H9 (cell line): ENCODE measurements at regions not wholly inside any gene's neighbourhood (a gene's known extent, or its start where the extent isn't known, plus 50 kb on each side); places are given as distances from the start of the nearest gene placed in this dataset.
A peak's percentile ranks its signal among the peaks of the same experiment; 100 is the strongest.

ENCODE experiments used
- DNase-seq: peaks from one replicate; pipeline ENCODE4 v3.0.0-alpha.2; 2017
- H2AFZ ChIP-seq: one replicate; pipeline ENCODE4 v1.6.1; 2013; ENCODE audit warnings: mild to moderate bottlenecking, low read length, control low read depth, moderate library complexity
- H2AK5ac ChIP-seq: 2 replicates; pipeline ENCODE4 v1.6.1; 2013; ENCODE audit warnings: low read length, control low read depth, mixed read lengths; ENCODE audit not compliant: insufficient read length
- H2BK120ac ChIP-seq: one replicate; pipeline ENCODE4 v1.6.1; 2013; ENCODE audit warnings: low read depth, mild to moderate bottlenecking, low read length, control low read depth, inconsistent platforms; ENCODE audit not compliant: poor library complexity, severe bottlenecking
- H2BK12ac ChIP-seq: 2 replicates; pipeline ENCODE4 v1.6.1; 2013; ENCODE audit warnings: low read length, control low read depth, mixed read lengths, low read depth; ENCODE audit not compliant: insufficient read length
- H2BK15ac ChIP-seq: 2 replicates; pipeline ENCODE4 v1.6.1; 2013; ENCODE audit warnings: low read depth, low read length, control low read depth
- H2BK20ac ChIP-seq: one replicate; pipeline ENCODE4 v1.6.1; 2013; ENCODE audit warnings: low read depth, mild to moderate bottlenecking, low read length, control low read depth, inconsistent platforms; ENCODE audit not compliant: poor library complexity, severe bottlenecking
- H2BK5ac ChIP-seq: 2 replicates; pipeline ENCODE4 v1.6.1; 2013; ENCODE audit warnings: low read length, control low read depth, mixed read lengths; ENCODE audit not compliant: insufficient read length
- H3K14ac ChIP-seq: 2 replicates; pipeline ENCODE4 v1.6.1; 2013; ENCODE audit warnings: low read length, control low read depth; ENCODE audit not compliant: insufficient read depth
- H3K18ac ChIP-seq: 2 replicates; pipeline ENCODE4 v1.6.1; 2013; ENCODE audit warnings: low read depth, mild to moderate bottlenecking, mixed read lengths, low read length, control low read depth; ENCODE audit not compliant: insufficient read length
- H3K23ac ChIP-seq: 2 replicates; pipeline ENCODE4 v1.6.1; 2013; ENCODE audit warnings: low read length, control low read depth, mixed read lengths, low read depth; ENCODE audit not compliant: insufficient read length
- H3K23me2 ChIP-seq: 2 replicates; pipeline ENCODE4 v1.6.1; 2013; ENCODE audit warnings: low read depth, mild to moderate bottlenecking, mixed read lengths, low read length, control low read depth; ENCODE audit not compliant: insufficient read length, poor library complexity, severe bottlenecking
- H3K27ac ChIP-seq: 2 replicates; pipeline ENCODE4 v1.5.1; 2013; ENCODE audit warnings: low read length, control low read depth, mixed read lengths, low read depth; ENCODE audit not compliant: insufficient read length
- H3K27me3 ChIP-seq: 2 replicates; pipeline ENCODE4 v1.6.1; 2013; ENCODE audit warnings: low read length, control low read depth, inconsistent platforms; ENCODE audit not compliant: insufficient read depth
- H3K4ac ChIP-seq: 2 replicates; pipeline ENCODE4 v1.6.1; 2013; ENCODE audit warnings: low read depth, mild to moderate bottlenecking, control low read depth, inconsistent platforms, low read length, moderate library complexity
- H3K4me1 ChIP-seq: 2 replicates; pipeline ENCODE4 v1.6.1; 2013; ENCODE audit warnings: low read length, control low read depth, inconsistent platforms; ENCODE audit not compliant: insufficient read depth
- H3K4me2 ChIP-seq: 2 replicates; pipeline ENCODE4 v1.6.1; 2013; ENCODE audit warnings: low read length, control low read depth, mixed read lengths; ENCODE audit not compliant: insufficient read length, insufficient read depth
- H3K56ac ChIP-seq: 2 replicates; pipeline ENCODE4 v1.6.1; 2013; ENCODE audit warnings: low read depth, mild to moderate bottlenecking, mixed read lengths, low read length, control low read depth; ENCODE audit not compliant: insufficient read length
- H3K79me1 ChIP-seq: 2 replicates; pipeline ENCODE4 v1.6.1; 2013; ENCODE audit warnings: low read depth, mild to moderate bottlenecking, moderate library complexity, low read length, control low read depth, inconsistent platforms; ENCODE audit not compliant: insufficient read depth, poor library complexity, severe bottlenecking
- H3K79me2 ChIP-seq: 2 replicates; pipeline ENCODE4 v1.6.1; 2013; ENCODE audit warnings: low read length, control low read depth, inconsistent platforms; ENCODE audit not compliant: insufficient read depth
- H3K9ac ChIP-seq: 2 replicates; pipeline ENCODE4 v1.6.1; 2013; ENCODE audit warnings: low read length, control low read depth, mixed read lengths; ENCODE audit not compliant: insufficient read length; ENCODE audit errors: extremely low read depth
- H3K9me3 ChIP-seq: one replicate; pipeline ENCODE4 v1.6.1; 2013; ENCODE audit warnings: low read depth, low read length, inconsistent platforms; ENCODE audit not compliant: control insufficient read depth
- H3T11ph ChIP-seq: one replicate; pipeline ENCODE4 v1.6.1; 2013; ENCODE audit warnings: mild to moderate bottlenecking, low read length, control low read depth, inconsistent platforms
- H4K20me1 ChIP-seq: one replicate; pipeline ENCODE4 v1.6.1; 2013; ENCODE audit not compliant: control insufficient read depth, insufficient read length, insufficient read depth
- H4K5ac ChIP-seq: 2 replicates; pipeline ENCODE4 v1.6.1; 2013; ENCODE audit warnings: low read depth, mild to moderate bottlenecking, mixed read lengths, low read length, control low read depth; ENCODE audit not compliant: insufficient read length
- H4K8ac ChIP-seq: replicated peaks from 2 replicates; pipeline ENCODE4 v1.6.1; 2013; ENCODE audit warnings: low read length, control low read depth, mixed read lengths, low read depth; ENCODE audit not compliant: insufficient read length
- H4K91ac ChIP-seq: 2 replicates; pipeline ENCODE4 v1.6.1; 2013; ENCODE audit warnings: low read depth, mild to moderate bottlenecking, moderate library complexity, mixed read lengths, low read length, control low read depth; ENCODE audit not compliant: insufficient read length
- H3K27ac Mint-ChIP-seq, 3 experiments: 2 replicates in 2 of 3; 3 replicates in 1 of 3; pipeline ENCODE4 v1.8.0; 2020 to 2021; ENCODE audit warnings: mixed read lengths in 3 of 3, mild to moderate bottlenecking in 1 of 3, moderate library complexity in 1 of 3
- H3K27me3 Mint-ChIP-seq: 2 replicates; pipeline ENCODE4 v1.8.0; 2021; ENCODE audit warnings: low read depth, mild to moderate bottlenecking, moderate library complexity, mixed read lengths
- H3K36me3 Mint-ChIP-seq, 3 experiments: 2 replicates in 2 of 3; 3 replicates in 1 of 3; pipeline ENCODE4 v1.8.0; 2020 to 2021; ENCODE audit warnings: low read depth in 3 of 3, mixed read lengths in 3 of 3; ENCODE audit not compliant: insufficient read depth in 1 of 3
- H3K4me1 Mint-ChIP-seq, 2 experiments: 2 replicates each; pipeline ENCODE4 v1.8.0; 2020; ENCODE audit warnings: mixed read lengths in 2 of 2
- H3K4me3 Mint-ChIP-seq, 2 experiments: 2 replicates in 1 of 2; 3 replicates in 1 of 2; pipeline ENCODE4 v1.8.0; 2020 to 2021; ENCODE audit warnings: mild to moderate bottlenecking in 2 of 2, mixed read lengths in 2 of 2, moderate library complexity in 1 of 2
- H3K9me3 Mint-ChIP-seq, 2 experiments: 2 replicates in 1 of 2; 3 replicates in 1 of 2; pipeline ENCODE4 v1.8.0; 2020; ENCODE audit warnings: mild to moderate bottlenecking in 2 of 2, mixed read lengths in 2 of 2, moderate library complexity in 1 of 2
- CTCF ChIP-seq: fragments of 200-600 bp; sonication (generic); conservative IDR thresholded peaks from 3 replicates; pipeline ENCODE4 v1.8.0; 2021; ENCODE audit warnings: antibody characterized with exemption, mild to moderate bottlenecking
- WGBS: extraction: QIAGEN DNeasy Blood & Tissue Kit; methylation state at CpG from one replicate; pipeline ENCODE4 v1.1.7; 2013; ENCODE audit warnings: missing lambda C conversion rate, low lambda C conversion rate, mixed read lengths; ENCODE audit not compliant: insufficient read length; ENCODE audit errors: extremely low coverage; 5-methylcytosine and 5-hydroxymethylcytosine counted together

- H3K4me2 ChIP-seq, result no peak overlapping the region
- no peak for TF ChIP-seq CTCF
- H2AFZ ChIP-seq, result no peak overlapping the region
- H3K23me2 ChIP-seq, result no peaks in the 10 kb centered on the region
- no peak overlapping the region for H4K8ac ChIP-seq
- H4K20me1 ChIP-seq, result no peaks in the 10 kb centered on the region
- Mint-ChIP-seq H3K4me1 (peaks cover 64 to 73% of the 10 kb centered on the region in 2 experiments), H3K4me3 (peak overlapping the region; percentile 3 to 9; a peak in 3 of 5 replicates), H3K27me3 (peaks cover 4% of the 10 kb centered on the region; the same call in 1 of the 2 replicates), H3K27ac (peak overlapping the region; percentile 5 to 93 (median 30); a peak in 2 of 7 replicates), H3K36me3 (no peaks in the 10 kb centered on the region; a peak in 1 of 7 replicates), H3K9me3 (peaks cover 0 to under 1% of the 10 kb centered on the region in 2 experiments; a peak in 2 of 5 replicates)
- no peaks in the 10 kb centered on the region for H3K79me1 ChIP-seq
- H3K27me3 ChIP-seq, result no peaks in the 10 kb centered on the region
- no peak overlapping the region for H2BK15ac ChIP-seq
- no peak overlapping the region for H2BK120ac ChIP-seq
- H2BK20ac ChIP-seq, result no peak overlapping the region
- H3K23ac ChIP-seq, result no peak overlapping the region
- H3K9ac ChIP-seq, result no peak overlapping the region
- no peak overlapping the region for H3K56ac ChIP-seq
- H2BK12ac ChIP-seq, result no peak overlapping the region
- no peak overlapping the region for H3K27ac ChIP-seq
- H3T11ph ChIP-seq, result no peak overlapping the region
- H4K5ac ChIP-seq, result no peak overlapping the region
- no peak overlapping the region for H4K91ac ChIP-seq
- no peaks in the 10 kb centered on the region for H3K9me3 ChIP-seq
- no peak overlapping the region for H3K4ac ChIP-seq
- DNase-seq, result no peak
- no peak overlapping the region for H3K14ac ChIP-seq
- H2AK5ac ChIP-seq, result no peak overlapping the region
- peaks cover 16% of the 10 kb centered on the region for H3K4me1 ChIP-seq
- no peak overlapping the region for H3K18ac ChIP-seq
- WGBS, result no CpG with 5 or more reads among the region's 16 CpGs
- H2BK5ac ChIP-seq, result no peak overlapping the region
- no peaks in the 10 kb centered on the region for H3K79me2 ChIP-seq
Observed at GRCh38 chr10:28807760-28808613, 130.7 kb downstream of the BAMBI start.
